IMR-90 (cell line): ENCODE measurements at regions not wholly inside any gene's neighbourhood (a gene's known extent, or its start where the extent isn't known, plus 50 kb on each side); places are given as distances from the start of the nearest gene placed in this dataset.

Experiments used
- ATAC-seq: fragments of 200-7000 bp; cut with Tn5 transposase; 2 replicates; pipeline ENCODE4 v1.9.1; 2020; ENCODE audit warnings: low read depth, mild to moderate bottlenecking, moderate library complexity
- BruUV-seq: library from RNA; stranded (reverse); fragments of 400-500 nt; replicated peaks from 2 replicates; lab custom pipeline; 2021; lab: Mats Ljungman, UMichigan
- CTCF ChIA-PET: fragments of 300-600 bp; formaldehyde crosslinking; extraction: SDS; loops from one replicate; lab custom pipeline; 2021; ENCODE audit warnings: antibody characterized with exemption; lab: Yijun Ruan, JAX
- POLR2A ChIA-PET: fragments of 300-600 bp; sonication (Branson Sonifier 250); formaldehyde crosslinking; loops from one replicate; lab custom pipeline; 2022; ENCODE audit warnings: antibody characterized with exemption; ENCODE audit not compliant: unreplicated experiment; lab: Charles Lee
- DNase-seq: peaks from one replicate; pipeline ENCODE4 v3.0.0; 2013
- H2AFZ ChIP-seq: replicated peaks from 2 replicates; pipeline ENCODE3; 2013; ENCODE audit warnings: low read length, mild to moderate bottlenecking; ENCODE audit not compliant: poor library complexity
- H2AK5ac ChIP-seq: 2 replicates; pipeline ENCODE4 v1.6.1; 2013; ENCODE audit warnings: low read depth, low read length, inconsistent platforms
- H2AK9ac ChIP-seq: replicated peaks from 2 replicates; pipeline ENCODE3; 2013; ENCODE audit warnings: mild to moderate bottlenecking, low read depth, low read length, moderate library complexity; ENCODE audit not compliant: poor library complexity
- H2BK120ac ChIP-seq: 2 replicates; pipeline ENCODE4 v1.6.1; 2013; ENCODE audit warnings: low read depth, low read length, inconsistent platforms
- H2BK15ac ChIP-seq: 3 replicates; pipeline ENCODE4 v1.6.1; 2013; ENCODE audit warnings: low read depth, low read length, inconsistent platforms
- H2BK20ac ChIP-seq: 2 replicates; pipeline ENCODE4 v1.6.1; 2013; ENCODE audit warnings: low read depth, mild to moderate bottlenecking, inconsistent platforms, low read length, moderate library complexity
- H2BK5ac ChIP-seq: 2 replicates; pipeline ENCODE4 v1.6.1; 2013; ENCODE audit warnings: mild to moderate bottlenecking, low read depth, low read length, inconsistent platforms; ENCODE audit not compliant: poor library complexity, severe bottlenecking
- H3K14ac ChIP-seq: replicated peaks from 2 replicates; pipeline ENCODE4 v1.6.1; 2013; ENCODE audit warnings: low read depth, low read length, inconsistent platforms
- H3K18ac ChIP-seq: 2 replicates; pipeline ENCODE4 v1.6.1; 2013; ENCODE audit warnings: low read depth, low read length, control low read depth
- H3K23ac ChIP-seq: 2 replicates; pipeline ENCODE4 v1.6.1; 2013; ENCODE audit warnings: low read depth, low read length, inconsistent platforms
- H3K27ac ChIP-seq: 2 replicates; pipeline ENCODE4 v1.5.1; 2013; ENCODE audit warnings: mild to moderate bottlenecking, control low read depth, low read length; ENCODE audit not compliant: insufficient read depth
- H3K27me3 ChIP-seq: 2 replicates; pipeline ENCODE4 v1.6.1; 2013; ENCODE audit warnings: low read length; ENCODE audit not compliant: control insufficient read depth, insufficient read depth
- H3K36me3 ChIP-seq: 2 replicates; pipeline ENCODE4 v1.6.1; 2013; ENCODE audit warnings: low read length, mixed read lengths; ENCODE audit not compliant: control insufficient read depth, insufficient read depth
- H3K4ac ChIP-seq: 2 replicates; pipeline ENCODE4 v1.6.1; 2013; ENCODE audit warnings: low read depth, low read length, inconsistent platforms
- H3K4me1 ChIP-seq: 2 replicates; pipeline ENCODE4 v1.6.1; 2013; ENCODE audit warnings: low read length, mixed read lengths; ENCODE audit not compliant: control insufficient read depth, insufficient read depth
- H3K4me2 ChIP-seq: 2 replicates; pipeline ENCODE4 v1.6.1; 2013; ENCODE audit warnings: low read depth, mild to moderate bottlenecking, control low read depth, low read length, moderate library complexity
- H3K4me3 ChIP-seq: 2 replicates; pipeline ENCODE4 v1.5.1; 2013; ENCODE audit warnings: low read depth, mild to moderate bottlenecking, control low read depth, low read length, moderate library complexity; ENCODE audit not compliant: insufficient read depth
- H3K56ac ChIP-seq: 2 replicates; pipeline ENCODE4 v1.6.1; 2013; ENCODE audit warnings: low read length, inconsistent platforms; ENCODE audit not compliant: insufficient read depth; ENCODE audit errors: extremely low read depth
- H3K79me1 ChIP-seq, 2 experiments: 2 replicates each; pipeline ENCODE4 v1.6.1; 2013; ENCODE audit warnings: low read length in 2 of 2, inconsistent platforms in 1 of 2, low read depth in 1 of 2
- H3K9ac ChIP-seq: 2 replicates; pipeline ENCODE4 v1.6.1; 2013; ENCODE audit warnings: low read depth, low read length, control low read depth
- H3K9me1 ChIP-seq: 2 replicates; pipeline ENCODE4 v1.6.1; 2013; ENCODE audit warnings: low read length, inconsistent platforms; ENCODE audit not compliant: insufficient read depth
- H3K9me3 ChIP-seq: 2 replicates; pipeline ENCODE4 v1.6.1; 2013; ENCODE audit warnings: low read length; ENCODE audit not compliant: control insufficient read depth, insufficient read depth
- H4K20me1 ChIP-seq: 2 replicates; pipeline ENCODE4 v1.6.1; 2013; ENCODE audit warnings: low read length, inconsistent platforms; ENCODE audit not compliant: insufficient read depth
- H4K5ac ChIP-seq: 2 replicates; pipeline ENCODE4 v1.6.1; 2013; ENCODE audit warnings: mild to moderate bottlenecking, low read depth, low read length, control low read depth
- H4K8ac ChIP-seq, 2 experiments: 2 replicates each; pipeline ENCODE4 v1.6.1; 2013; ENCODE audit warnings: low read depth in 2 of 2, low read length in 2 of 2, control low read depth in 1 of 2, inconsistent platforms in 1 of 2
- H4K91ac ChIP-seq: 2 replicates; pipeline ENCODE4 v1.6.1; 2013; ENCODE audit warnings: low read depth, low read length, inconsistent platforms; ENCODE audit not compliant: insufficient read depth
- BHLHE40 ChIP-seq: fragments of 150-350 bp; IDR thresholded peaks from 2 replicates; pipeline ENCODE4 v1.6.1; 2016; ENCODE audit warnings: mild to moderate bottlenecking, low read depth, low read length
- CEBPB ChIP-seq: IDR thresholded peaks from 2 replicates; pipeline ENCODE4 v1.6.1; 2012; ENCODE audit warnings: low read depth, low read length, improper control_type of control experiment
- CHD1 ChIP-seq: IDR thresholded peaks from 2 replicates; pipeline ENCODE4 v1.6.1; 2012; ENCODE audit warnings: low read depth, low read length, improper control_type of control experiment
- CTCF ChIP-seq: conservative IDR thresholded peaks from 2 replicates; pipeline ENCODE4 v1.5.1; 2012; ENCODE audit warnings: mild to moderate bottlenecking, low read depth, low read length, improper control_type of control experiment
- ELK1 ChIP-seq: fragments of 150-350 bp; IDR thresholded peaks from 2 replicates; pipeline ENCODE4 v1.6.1; 2016; ENCODE audit warnings: low read depth, mild to moderate bottlenecking, low read length, moderate library complexity, borderline replicate concordance
- FOS ChIP-seq: fragments of 150-350 bp; IDR thresholded peaks from 2 replicates; pipeline ENCODE4 v1.6.1; 2016; ENCODE audit warnings: low read depth, low read length
- MAFK ChIP-seq: IDR thresholded peaks from 2 replicates; pipeline ENCODE4 v1.6.1; 2012; ENCODE audit warnings: low read depth, low read length, improper control_type of control experiment
- MAZ ChIP-seq: IDR thresholded peaks from 2 replicates; pipeline ENCODE4 v1.6.1; 2012; ENCODE audit warnings: low read depth, mild to moderate bottlenecking, low read length, improper control_type of control experiment, moderate library complexity, borderline replicate concordance
- MXI1 ChIP-seq: IDR thresholded peaks from 2 replicates; pipeline ENCODE4 v1.6.1; 2012; ENCODE audit warnings: low read depth, mild to moderate bottlenecking, low read length, moderate library complexity, borderline replicate concordance
- NFE2L2 ChIP-seq: fragments of 150-350 bp; IDR thresholded peaks from 2 replicates; pipeline ENCODE4 v1.6.1; 2016; ENCODE audit warnings: low read depth, mild to moderate bottlenecking, low read length
- POLR2A ChIP-seq: IDR thresholded peaks from 2 replicates; pipeline ENCODE4 v1.6.1; 2012; ENCODE audit warnings: mild to moderate bottlenecking, low read depth, low read length
- RAD21 ChIP-seq: IDR thresholded peaks from 2 replicates; pipeline ENCODE4 v1.6.1; 2012; ENCODE audit warnings: low read length, improper control_type of control experiment
- RCOR1 ChIP-seq: IDR thresholded peaks from 2 replicates; pipeline ENCODE4 v1.6.1; 2012; ENCODE audit warnings: mild to moderate bottlenecking, low read length, improper control_type of control experiment; ENCODE audit not compliant: insufficient replicate concordance
- RFX5 ChIP-seq: IDR thresholded peaks from 2 replicates; pipeline ENCODE4 v1.8.0; 2012; ENCODE audit warnings: low read depth, mild to moderate bottlenecking, low read length, moderate library complexity
- SMC3 ChIP-seq: fragments of 150-350 bp; IDR thresholded peaks from 2 replicates; pipeline ENCODE4 v1.6.1; 2016; ENCODE audit warnings: low read depth, mild to moderate bottlenecking, antibody characterized with exemption, low read length, moderate library complexity
- USF2 ChIP-seq: fragments of 150-350 bp; IDR thresholded peaks from 2 replicates; pipeline ENCODE4 v1.6.1; 2017; ENCODE audit warnings: mild to moderate bottlenecking, antibody characterized with exemption, low read length, low read depth
- dilution Hi-C: fragments of 300-500 bp; cut with HindIII; formaldehyde crosslinking; loops from one replicate; pipeline ENCODE4 v1.14.3; 2018; ENCODE audit warnings: low sequenced_read_pairs; ENCODE audit not compliant: unreplicated experiment
- in situ Hi-C: fragments of 300-500 bp; cut with MboI; formaldehyde crosslinking; loops from 3 replicates; pipeline ENCODE4 v1.14.3; 2019; ENCODE audit warnings: low sequenced_read_pairs, inconsistent platforms, mixed read lengths
- intact Hi-C: fragments of 100-400 bp; cut with micrococcal nuclease; formaldehyde crosslinking; loops from 2 replicates; pipeline ENCODE4 v1.10.0; 2022

- H4K5ac ChIP-seq = 0 out of 2 replicates have a peak overlapping the region, but pooled peaks have one; percentile 10
- no peaks in the 10 kb centered on the region for H3K9me3 ChIP-seq
- H3K18ac ChIP-seq = peak overlapping the region; percentile 69; the same call in 1 of the 2 replicates
- intact Hi-C loops = loop anchor here (2.0 kb wide), 2 partner anchors 49 to 123 kb away; no protein-coding TSS in a partner anchor
- H3K56ac ChIP-seq = no peak overlapping the region
- H4K8ac ChIP-seq = peak overlapping the region in 1 of 2 experiments; percentile 79; a peak in 2 of 4 replicates
- H3K27me3 ChIP-seq = no peaks in the 10 kb centered on the region
- dilution Hi-C loops = no loop called here
- peak overlapping the region; percentile 81; the same call in 1 of the 2 replicates for H2AK5ac ChIP-seq
- H2AFZ ChIP-seq = no peak overlapping the region
- H2BK120ac ChIP-seq = peak overlapping the region; percentile 95
- peak overlapping the region; percentile 80; the same call in 1 of the 2 replicates for H3K4ac ChIP-seq
- no peak overlapping the region for H3K4me3 ChIP-seq
- no peaks in the 10 kb centered on the region for H3K79me1 ChIP-seq
- peak overlapping the region; percentile 57; the same call in 1 of the 2 replicates for H3K23ac ChIP-seq
- TF ChIP-seq POLR2A (no peak), CEBPB (no peak), MAZ (no peak), MXI1 (no peak), RFX5 (no peak), FOS (no peak), RCOR1 (no peak), RAD21 (no peak), MAFK (no peak), USF2 (no peak), CTCF (no peak), BHLHE40 (no peak), ELK1 (no peak), NFE2L2 (no peak), SMC3 (no peak), CHD1 (no peak)
- DNase-seq (peak; percentile 80), ATAC-seq (peak; percentile 67)
- H3K4me1 ChIP-seq = peaks cover 13% of the 10 kb centered on the region
- H2AK9ac ChIP-seq = no peak overlapping the region
- ChIA-PET POLR2A (no interaction called here), CTCF (interaction anchor here (0.6 to 1.8 kb wide), 3 partner anchors 76 to 133 kb away, joined by 3 to 4 read pairs (median 4); no protein-coding TSS in a partner anchor)
- peak overlapping the region; percentile 75; the same call in 1 of the 2 replicates for H4K91ac ChIP-seq
- H2BK15ac ChIP-seq = peak overlapping the region; percentile 55; the same call in 2 of the 3 replicates
- H3K4me2 ChIP-seq = peak overlapping the region; percentile 2; the same call in 1 of the 2 replicates
- H3K9me1 ChIP-seq = peaks cover 17% of the 10 kb centered on the region
- in situ Hi-C loops = loop anchor here (10.0 kb wide), 1 partner anchor 63 kb away; no protein-coding TSS in a partner anchor
- no peaks in the 10 kb centered on the region for H4K20me1 ChIP-seq
- H3K9ac ChIP-seq = no peak overlapping the region
- no TSS peak for BruUV-seq
- H3K36me3 ChIP-seq = no peaks in the 10 kb centered on the region
- H3K14ac ChIP-seq = peak overlapping the region; percentile 74
- H2BK5ac ChIP-seq = peak overlapping the region; percentile 89
- peak overlapping the region; percentile 49; the same call in 1 of the 2 replicates for H3K27ac ChIP-seq
- peak overlapping the region; percentile 96 for H2BK20ac ChIP-seq
Observed at GRCh38 chr1:222331765-222332164, 216.1 kb downstream of the HHIPL2 start.
